Neural crest cell (in vitro differentiated cells): ENCODE measurements at regions not wholly inside any gene's neighbourhood (a gene's known extent, or its start where the extent isn't known, plus 50 kb on each side); places are given as distances from the start of the nearest gene placed in this dataset.

ENCODE experiments used
- DNase-seq: peaks from one replicate; pipeline ENCODE4 v3.0.0; 2021; ENCODE audit warnings: low read depth, mixed read lengths, low spot score
- H3K27ac Mint-ChIP-seq: one replicate; pipeline ENCODE4 v1.8.0; 2021; ENCODE audit warnings: mild to moderate bottlenecking, mixed read lengths; ENCODE audit not compliant: unreplicated experiment
- H3K27me3 Mint-ChIP-seq: 2 replicates; pipeline ENCODE4 v1.8.0; 2021; ENCODE audit warnings: low read depth, mild to moderate bottlenecking, mixed read lengths
- H3K36me3 Mint-ChIP-seq: 2 replicates; pipeline ENCODE4 v1.8.0; 2021; ENCODE audit warnings: low read depth, mild to moderate bottlenecking, mixed read lengths
- H3K4me1 Mint-ChIP-seq: 2 replicates; pipeline ENCODE4 v1.8.0; 2021; ENCODE audit warnings: mixed read lengths
- H3K4me3 Mint-ChIP-seq: one replicate; pipeline ENCODE4 v1.8.0; 2021; ENCODE audit warnings: mild to moderate bottlenecking, mixed read lengths
- H3K9me3 Mint-ChIP-seq: 2 replicates; pipeline ENCODE4 v1.8.0; 2021; ENCODE audit warnings: mixed read lengths
- TF ChIP-seq, protein P1 (sequence below): fragments of 200-600 bp; sonication (generic); conservative IDR thresholded peaks from 2 replicates; pipeline ENCODE4 v1.5.0; 2021; ENCODE audit warnings: antibody characterized with exemption, mild to moderate bottlenecking

DNA sequence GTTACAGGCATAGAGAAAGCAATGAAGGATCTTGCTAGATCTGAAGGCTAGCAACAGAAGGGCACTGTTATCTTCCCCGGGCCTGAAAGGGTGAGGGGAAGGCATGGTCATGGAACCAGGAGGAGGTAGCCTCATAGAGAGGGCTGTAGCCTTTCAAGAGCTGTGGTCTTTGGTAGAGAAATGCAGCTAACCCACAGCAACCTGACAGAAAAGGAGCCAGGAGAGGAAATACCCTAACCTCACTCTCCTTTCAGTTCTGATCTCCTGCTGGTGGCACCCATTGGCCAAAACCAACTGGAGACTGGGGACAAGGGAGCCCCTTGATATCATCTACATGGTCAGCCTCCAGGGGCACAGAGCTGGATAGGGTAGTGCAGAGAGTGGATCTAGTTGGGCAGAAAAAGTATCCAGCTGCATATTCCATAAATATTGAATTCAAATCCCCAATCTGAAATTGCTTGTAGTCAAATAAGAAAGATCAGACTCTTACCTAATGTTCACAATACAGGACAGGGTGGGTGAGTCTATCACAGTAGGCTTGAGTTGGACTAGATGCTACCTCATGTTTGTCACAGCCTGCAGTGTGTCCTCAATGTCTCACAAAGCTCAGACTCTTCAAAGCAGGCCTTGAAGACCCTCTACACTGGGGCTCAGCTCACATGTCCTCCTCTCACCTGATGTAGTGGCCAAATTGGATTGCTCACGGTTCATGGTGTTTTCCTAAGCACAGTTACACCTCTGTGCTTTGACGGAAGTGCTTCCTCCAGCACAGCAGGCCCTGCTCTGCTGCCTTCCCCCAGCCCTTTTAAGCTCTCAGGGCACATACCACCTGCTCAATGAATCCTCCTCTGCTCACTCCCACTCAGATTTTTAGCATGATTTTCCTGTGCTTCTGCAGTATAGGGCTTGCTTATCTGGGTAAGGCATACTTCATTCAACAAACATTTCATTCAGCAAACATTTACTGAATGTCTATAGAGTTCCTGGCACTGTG, 74.1 kb upstream of the JUN start:
- no peaks in the 10 kb centered on the region for H3K36me3 Mint-ChIP-seq
- DNase-seq = no peak
- H3K4me3 Mint-ChIP-seq = no peak overlapping the region
- no peaks in the 10 kb centered on the region for H3K27me3 Mint-ChIP-seq
- H3K27ac Mint-ChIP-seq = no peak overlapping the region
- peaks cover 42% of the 10 kb centered on the region for H3K4me1 Mint-ChIP-seq
- TF ChIP-seq, protein P1, sequence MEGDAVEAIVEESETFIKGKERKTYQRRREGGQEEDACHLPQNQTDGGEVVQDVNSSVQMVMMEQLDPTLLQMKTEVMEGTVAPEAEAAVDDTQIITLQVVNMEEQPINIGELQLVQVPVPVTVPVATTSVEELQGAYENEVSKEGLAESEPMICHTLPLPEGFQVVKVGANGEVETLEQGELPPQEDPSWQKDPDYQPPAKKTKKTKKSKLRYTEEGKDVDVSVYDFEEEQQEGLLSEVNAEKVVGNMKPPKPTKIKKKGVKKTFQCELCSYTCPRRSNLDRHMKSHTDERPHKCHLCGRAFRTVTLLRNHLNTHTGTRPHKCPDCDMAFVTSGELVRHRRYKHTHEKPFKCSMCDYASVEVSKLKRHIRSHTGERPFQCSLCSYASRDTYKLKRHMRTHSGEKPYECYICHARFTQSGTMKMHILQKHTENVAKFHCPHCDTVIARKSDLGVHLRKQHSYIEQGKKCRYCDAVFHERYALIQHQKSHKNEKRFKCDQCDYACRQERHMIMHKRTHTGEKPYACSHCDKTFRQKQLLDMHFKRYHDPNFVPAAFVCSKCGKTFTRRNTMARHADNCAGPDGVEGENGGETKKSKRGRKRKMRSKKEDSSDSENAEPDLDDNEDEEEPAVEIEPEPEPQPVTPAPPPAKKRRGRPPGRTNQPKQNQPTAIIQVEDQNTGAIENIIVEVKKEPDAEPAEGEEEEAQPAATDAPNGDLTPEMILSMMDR = no peak
- H3K9me3 Mint-ChIP-seq = no peaks in the 10 kb centered on the region

GRCh38 chr1:58859769-58860485, 76.1 kb upstream of the JUN start:
- no peak overlapping the region for H3K27ac Mint-ChIP-seq
- peaks cover 34% of the 10 kb centered on the region for H3K4me1 Mint-ChIP-seq
- H3K9me3 Mint-ChIP-seq = no peaks in the 10 kb centered on the region
- no peak overlapping the region for H3K4me3 Mint-ChIP-seq
- H3K36me3 Mint-ChIP-seq = no peaks in the 10 kb centered on the region
- DNase-seq = no peak
- TF ChIP-seq, protein P1 = no peak
- no peaks in the 10 kb centered on the region for H3K27me3 Mint-ChIP-seq

- DNase-seq = no peak
- Mint-ChIP-seq H3K9me3 (no peaks in the 10 kb centered on the region), H3K36me3 (no peaks in the 10 kb centered on the region), H3K27ac (no peak overlapping the region), H3K27me3 (no peaks in the 10 kb centered on the region), H3K4me1 (peaks cover 28% of the 10 kb centered on the region), H3K4me3 (no peak overlapping the region)
- TF ChIP-seq, protein P1 = no peak
Observed at GRCh38 chr1:58861076-58861475, 77.2 kb upstream of the JUN start.

- H3K27me3 Mint-ChIP-seq = no peaks in the 10 kb centered on the region
- H3K4me3 Mint-ChIP-seq = no peak overlapping the region
- no peaks in the 10 kb centered on the region for H3K9me3 Mint-ChIP-seq
- H3K4me1 Mint-ChIP-seq = peaks cover 28% of the 10 kb centered on the region
- no peak overlapping the region for H3K27ac Mint-ChIP-seq
- H3K36me3 Mint-ChIP-seq = no peaks in the 10 kb centered on the region
- DNase-seq = no peak
- TF ChIP-seq, protein P1 = no peak
Observed at GRCh38 chr1:58861506-58861905, 77.7 kb upstream of the JUN start.

DNA sequence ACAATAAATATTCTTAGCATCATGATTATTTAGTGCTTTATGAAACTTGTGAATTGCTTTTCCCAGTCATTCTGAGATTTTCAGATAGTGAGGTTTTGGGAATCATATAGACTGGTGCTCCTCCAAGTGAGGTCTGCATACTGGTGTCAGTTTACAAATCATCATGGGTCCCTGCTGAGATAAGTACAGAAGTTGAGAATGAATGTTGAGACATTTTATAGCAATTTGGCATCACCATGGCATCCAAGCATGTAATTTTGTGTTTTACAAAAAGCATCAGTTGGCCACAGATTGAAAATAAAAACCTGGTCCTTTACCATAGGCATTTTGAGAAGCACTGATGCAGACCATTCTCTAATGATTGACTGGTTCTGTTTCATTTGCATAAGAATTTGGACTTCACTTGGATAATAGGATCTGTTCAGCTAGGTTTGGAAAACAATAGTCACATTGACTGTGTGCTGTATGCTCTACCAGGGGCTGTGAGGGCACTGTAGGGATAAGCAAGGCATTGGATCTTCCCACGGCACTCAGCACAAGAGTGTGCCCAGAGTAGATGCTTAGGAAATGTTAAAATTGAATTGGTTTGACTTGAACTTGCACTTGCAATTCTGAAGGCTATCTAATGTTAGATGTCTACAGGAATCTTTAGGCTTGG, 79.0 kb upstream of the JUN start:
- no peaks in the 10 kb centered on the region for H3K36me3 Mint-ChIP-seq
- H3K4me3 Mint-ChIP-seq = no peak overlapping the region
- H3K4me1 Mint-ChIP-seq = peaks cover 28% of the 10 kb centered on the region
- TF ChIP-seq, protein P1 = no peak
- H3K27me3 Mint-ChIP-seq = no peaks in the 10 kb centered on the region
- no peaks in the 10 kb centered on the region for H3K9me3 Mint-ChIP-seq
- DNase-seq = no peak
- no peak overlapping the region for H3K27ac Mint-ChIP-seq
